ENCODE measurements at regions not wholly inside any gene's neighbourhood (a gene's known extent, or its start where the extent isn't known, plus 50 kb on each side); places are given as distances from the start of the nearest gene placed in this dataset.

DNA sequence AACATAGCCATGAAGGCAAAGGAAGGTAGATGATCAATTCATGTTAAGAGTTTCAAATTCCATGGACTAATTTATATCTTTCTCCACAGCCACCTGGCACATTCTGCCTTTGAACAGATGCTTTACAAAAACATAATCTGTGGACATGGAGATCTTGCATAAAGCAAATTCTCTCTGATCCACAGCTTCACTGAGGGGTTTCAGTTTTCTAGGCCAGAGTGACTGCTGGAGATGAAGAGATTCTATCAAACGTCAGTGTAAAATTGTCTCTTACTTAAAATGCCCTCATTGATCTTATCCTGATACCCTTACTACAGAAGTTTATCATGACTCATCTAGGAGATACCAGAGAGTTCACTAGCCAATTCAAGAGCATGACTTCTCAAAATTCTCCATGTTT, 291.6 kb downstream of the DAD1 start:
- peak; percentile 59 for FAIRE-seq
- Histone ChIP-seq H4K20me1 (ENCODE audit: control insufficient read depth, extremely low read depth, insufficient read depth, low read length) (no peaks in the 10 kb centered on the region), H3K4me3 (ENCODE audit: control insufficient read depth in 2 of 3, extremely low read depth in 1 of 3, insufficient read depth in 2 of 3, low read depth in 1 of 3, low read length in 3 of 3) (no peak overlapping the region), H3K4me2 (ENCODE audit: control insufficient read depth, extremely low read depth, insufficient read depth, low read depth, low read length) (no peak overlapping the region), H3K4me1 (ENCODE audit: control insufficient read depth, extremely low read depth, insufficient read depth, low read length) (peaks cover 20% of the 10 kb centered on the region), H3K36me3 (ENCODE audit: control insufficient read depth in 2 of 2, extremely low read depth in 1 of 2, insufficient read depth in 2 of 2, low read length in 2 of 2) (no peaks in the 10 kb centered on the region), H3K9me1 (ENCODE audit: control insufficient read depth, extremely low read depth, insufficient read depth, low read length) (no peaks in the 10 kb centered on the region), H2AFZ (ENCODE audit: control insufficient read depth, low read length) (no peak overlapping the region), H3K9me3 (ENCODE audit: control insufficient read depth, low read depth, low read length) (no peaks in the 10 kb centered on the region), H3K79me2 (ENCODE audit: control insufficient read depth, insufficient read depth, low read length) (no peaks in the 10 kb centered on the region), H3K27ac (ENCODE audit: control insufficient read depth, insufficient read depth, low read length) (no peak overlapping the region), H3K9ac (ENCODE audit: control insufficient read depth, extremely low read depth, insufficient read depth, low read length) (no peak overlapping the region), H3K27me3 (ENCODE audit: control insufficient read depth, extremely low read depth, insufficient read depth, low read length) (no peaks in the 10 kb centered on the region)
- TF ChIP-seq, protein P1, sequence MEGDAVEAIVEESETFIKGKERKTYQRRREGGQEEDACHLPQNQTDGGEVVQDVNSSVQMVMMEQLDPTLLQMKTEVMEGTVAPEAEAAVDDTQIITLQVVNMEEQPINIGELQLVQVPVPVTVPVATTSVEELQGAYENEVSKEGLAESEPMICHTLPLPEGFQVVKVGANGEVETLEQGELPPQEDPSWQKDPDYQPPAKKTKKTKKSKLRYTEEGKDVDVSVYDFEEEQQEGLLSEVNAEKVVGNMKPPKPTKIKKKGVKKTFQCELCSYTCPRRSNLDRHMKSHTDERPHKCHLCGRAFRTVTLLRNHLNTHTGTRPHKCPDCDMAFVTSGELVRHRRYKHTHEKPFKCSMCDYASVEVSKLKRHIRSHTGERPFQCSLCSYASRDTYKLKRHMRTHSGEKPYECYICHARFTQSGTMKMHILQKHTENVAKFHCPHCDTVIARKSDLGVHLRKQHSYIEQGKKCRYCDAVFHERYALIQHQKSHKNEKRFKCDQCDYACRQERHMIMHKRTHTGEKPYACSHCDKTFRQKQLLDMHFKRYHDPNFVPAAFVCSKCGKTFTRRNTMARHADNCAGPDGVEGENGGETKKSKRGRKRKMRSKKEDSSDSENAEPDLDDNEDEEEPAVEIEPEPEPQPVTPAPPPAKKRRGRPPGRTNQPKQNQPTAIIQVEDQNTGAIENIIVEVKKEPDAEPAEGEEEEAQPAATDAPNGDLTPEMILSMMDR (optimal IDR thresholded peaks at IDR 0.05 in 1 of 3, IDR thresholded peaks at IDR 0.05 in 1 of 3, conservative IDR thresholded peaks at IDR 0.05 in 1 of 3; ENCODE audit: extremely low read depth in 1 of 3, insufficient read depth in 2 of 3, low read length in 3 of 3) = no peak
- no peak for TF ChIP-seq EZH2 (IDR thresholded peaks at IDR 0.05; ENCODE audit: low read length)
- dilution Hi-C loops (cut with MboI; ENCODE audit: extremely low pct_ligation_motif_present, low sequenced_read_pairs) = no loop called here
- no peak for DNase-seq (ENCODE audit: low read depth, low spot score)

DNA sequence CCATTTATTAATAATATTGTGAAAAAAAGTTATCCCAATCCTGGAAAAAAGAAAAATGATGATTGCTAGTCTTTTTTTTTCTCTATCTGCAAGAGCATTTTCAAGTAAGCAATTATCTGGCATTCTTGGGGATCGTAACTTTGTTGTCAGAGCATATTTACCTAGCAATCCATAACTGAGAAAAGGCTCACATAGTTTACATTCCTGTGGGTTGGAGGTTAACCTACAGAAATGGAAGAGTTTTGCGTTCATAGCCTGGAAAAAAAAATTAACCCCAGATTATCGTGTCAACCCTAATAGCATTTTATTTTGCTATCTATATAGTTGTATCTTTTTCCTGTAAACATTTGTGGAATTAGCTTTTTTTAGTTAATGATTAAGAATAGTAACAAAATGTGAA, 292.3 kb downstream of the DAD1 start:
- Histone ChIP-seq H3K4me2 (ENCODE audit: control insufficient read depth, extremely low read depth, insufficient read depth, low read depth, low read length) (peak overlapping the region; percentile 63), H3K79me2 (ENCODE audit: control insufficient read depth, insufficient read depth, low read length) (no peaks in the 10 kb centered on the region), H3K27ac (ENCODE audit: control insufficient read depth, insufficient read depth, low read length) (no peak overlapping the region), H2AFZ (ENCODE audit: control insufficient read depth, low read length) (no peak overlapping the region), H3K9ac (ENCODE audit: control insufficient read depth, extremely low read depth, insufficient read depth, low read length) (no peak overlapping the region), H3K4me3 (ENCODE audit: control insufficient read depth in 2 of 3, extremely low read depth in 1 of 3, insufficient read depth in 2 of 3, low read depth in 1 of 3, low read length in 3 of 3) (peak overlapping the region in 1 of 3 experiments; percentile 5), H3K9me1 (ENCODE audit: control insufficient read depth, extremely low read depth, insufficient read depth, low read length) (no peaks in the 10 kb centered on the region), H4K20me1 (ENCODE audit: control insufficient read depth, extremely low read depth, insufficient read depth, low read length) (no peaks in the 10 kb centered on the region), H3K36me3 (ENCODE audit: control insufficient read depth in 2 of 2, extremely low read depth in 1 of 2, insufficient read depth in 2 of 2, low read length in 2 of 2) (no peaks in the 10 kb centered on the region), H3K9me3 (ENCODE audit: control insufficient read depth, low read depth, low read length) (no peaks in the 10 kb centered on the region), H3K27me3 (ENCODE audit: control insufficient read depth, extremely low read depth, insufficient read depth, low read length) (no peaks in the 10 kb centered on the region), H3K4me1 (ENCODE audit: control insufficient read depth, extremely low read depth, insufficient read depth, low read length) (peaks cover 20% of the 10 kb centered on the region)
- dilution Hi-C loops (cut with MboI; ENCODE audit: extremely low pct_ligation_motif_present, low sequenced_read_pairs) = no loop called here
- TF ChIP-seq EZH2 (IDR thresholded peaks at IDR 0.05; ENCODE audit: low read length) = no peak
- TF ChIP-seq, protein P1 (optimal IDR thresholded peaks at IDR 0.05 in 1 of 3, IDR thresholded peaks at IDR 0.05 in 1 of 3, conservative IDR thresholded peaks at IDR 0.05 in 1 of 3; ENCODE audit: extremely low read depth in 1 of 3, insufficient read depth in 2 of 3, low read length in 3 of 3) = no peak
- FAIRE-seq = peak; percentile 84
- DNase-seq (ENCODE audit: low read depth, low spot score) = no peak
